ENCODE measurements at regions not wholly inside any gene's neighbourhood (a gene's known extent, or its start where the extent isn't known, plus 50 kb on each side); places are given as distances from the start of the nearest gene placed in this dataset.

GRCh38 chr17:77827511-77827910, 131.0 kb upstream of the TNRC6C start:
- Histone ChIP-seq H3K4me2 (ENCODE audit: low read length) (no peak overlapping the region), H3F3A (ENCODE audit: low read length, unreplicated experiment) (no peaks in the 10 kb centered on the region), H3K9ac (ENCODE audit: low read length) (no peak overlapping the region), H3K27me3 (ENCODE audit: low read length) (0 out of 2 replicates have a peak, but pooled peaks cover 13% of the 10 kb centered on the region), H3K9me2 (replicated peaks; ENCODE audit: low read length) (no peaks in the 10 kb centered on the region), H3K4me1 (ENCODE audit: insufficient read depth, low read length) (peaks cover 26% of the 10 kb centered on the region), H3K79me2 (ENCODE audit: low read length) (no peaks in the 10 kb centered on the region), H3K36me3 (ENCODE audit: low read depth, low read length) (no peaks in the 10 kb centered on the region), H3K9me3 (ENCODE audit: low read length) (no peaks in the 10 kb centered on the region), H4K20me1 (ENCODE audit: low read length) (no peaks in the 10 kb centered on the region), H3K27ac (ENCODE audit: low read length) (no peak overlapping the region), H3K4me3 (ENCODE audit: low read length) (no peak overlapping the region), H2AFZ (ENCODE audit: low read length) (no peak overlapping the region)
- no peak for DNase-seq
- intact Hi-C loops (cut with micrococcal nuclease) = no loop called here
- POLR2A ChIA-PET (ENCODE audit: unreplicated experiment) = no interaction called here
- TF ChIP-seq EZH2 (IDR thresholded peaks at IDR 0.05; ENCODE audit: low read length, unreplicated experiment) (no peak), CTCF (conservative IDR thresholded peaks at IDR 0.05; ENCODE audit: low read depth, low read length) (no peak), EZH2phosphoT487 (IDR thresholded peaks at IDR 0.05; ENCODE audit: borderline replicate concordance, low read length) (no peak)
- ATAC-seq = no peak
- no TSS peak for BruUV-seq (replicated peaks)
- CTCF ChIA-PET = no interaction called here

GRCh38 chr17:77828749-77829539, 129.6 kb upstream of the TNRC6C start:
- no peaks in the 10 kb centered on the region for H3K9me2 ChIP-seq (replicated peaks; ENCODE audit: low read length)
- H3F3A ChIP-seq (ENCODE audit: low read length, unreplicated experiment) = no peaks in the 10 kb centered on the region
- no peaks in the 10 kb centered on the region for H3K9me3 ChIP-seq (ENCODE audit: low read length)
- CTCF ChIA-PET = no interaction called here
- H3K27me3 ChIP-seq (ENCODE audit: low read length) = 0 out of 2 replicates have a peak, but pooled peaks cover 9% of the 10 kb centered on the region
- no peaks in the 10 kb centered on the region for H3K36me3 ChIP-seq (ENCODE audit: low read depth, low read length)
- TF ChIP-seq EZH2phosphoT487 (IDR thresholded peaks at IDR 0.05; ENCODE audit: borderline replicate concordance, low read length) (no peak), CTCF (conservative IDR thresholded peaks at IDR 0.05; ENCODE audit: low read depth, low read length) (no peak), EZH2 (IDR thresholded peaks at IDR 0.05; ENCODE audit: low read length, unreplicated experiment) (no peak)
- no peak for ATAC-seq
- no peaks in the 10 kb centered on the region for H3K79me2 ChIP-seq (ENCODE audit: low read length)
- no peaks in the 10 kb centered on the region for H4K20me1 ChIP-seq (ENCODE audit: low read length)
- H2AFZ ChIP-seq (ENCODE audit: low read length) = no peak overlapping the region
- intact Hi-C loops (cut with micrococcal nuclease) = no loop called here
- H3K4me1 ChIP-seq (ENCODE audit: insufficient read depth, low read length) = peaks cover 26% of the 10 kb centered on the region
- H3K9ac ChIP-seq (ENCODE audit: low read length) = no peak overlapping the region
- H3K4me3 ChIP-seq (ENCODE audit: low read length) = no peak overlapping the region
- no peak overlapping the region for H3K27ac ChIP-seq (ENCODE audit: low read length)
- no TSS peak for BruUV-seq (replicated peaks)
- POLR2A ChIA-PET (ENCODE audit: unreplicated experiment) = interaction anchor here (0.6 kb wide), 1 partner anchor 262 kb away, joined by 4 read pairs; no protein-coding TSS in a partner anchor
- no peak overlapping the region for H3K4me2 ChIP-seq (ENCODE audit: low read length)
- DNase-seq = no peak

All from PC-3 (cell line).